ENCODE measurements at regions not wholly inside any gene's neighbourhood (a gene's known extent, or its start where the extent isn't known, plus 50 kb on each side); places are given as distances from the start of the nearest gene placed in this dataset.

GRCh38 chr15:29534378-29534777 is 264.8 kb upstream of the NSMCE3 start:
- TF ChIP-seq FOS (IDR thresholded peaks at IDR 0.05; ENCODE audit: borderline replicate concordance, insufficient read depth, low read length) (no peak), EZH2 (IDR thresholded peaks at IDR 0.05; ENCODE audit: borderline replicate concordance, low read depth, low read length, severe bottlenecking) (no peak), MYC (IDR thresholded peaks at IDR 0.05; ENCODE audit: low read depth, low read length) (no peak), CTCF (IDR thresholded peaks at IDR 0.05; ENCODE audit: extremely low read depth in 1 of 2, insufficient read depth in 1 of 2, low read depth in 1 of 2, low read length in 2 of 2) (no peak)
